ENCODE measurements at regions not wholly inside any gene's neighbourhood (a gene's known extent, or its start where the extent isn't known, plus 50 kb on each side); places are given as distances from the start of the nearest gene placed in this dataset.
A peak's percentile ranks its signal among the peaks of the same experiment; 100 is the strongest.

- DNase-seq (peak; percentile 70 to 76), FAIRE-seq (no peak)
- Histone ChIP-seq H3K27me3 (ENCODE audit: control insufficient read depth in 3 of 3, insufficient read depth in 3 of 3, low read length in 3 of 3) (no peaks in the 10 kb centered on the region), H3K27ac (ENCODE audit: low read depth in 1 of 3, low read length in 2 of 3) (peak overlapping the region; percentile 23 to 99 (median 95)), H3K4me1 (ENCODE audit: control insufficient read depth in 3 of 3, insufficient read depth in 2 of 3, low read depth in 1 of 3, low read length in 2 of 3) (peaks cover 5 to 42% (median 14%) of the 10 kb centered on the region in 3 donors), H3K9me3 (ENCODE audit: control insufficient read depth in 2 of 2, insufficient read depth in 1 of 2, low read depth in 1 of 2, low read length in 1 of 2) (no peaks in the 10 kb centered on the region), H3K4me3 (ENCODE audit: low read depth in 1 of 3, low read length in 3 of 3) (no peak overlapping the region), H3K36me3 (ENCODE audit: control insufficient read depth in 3 of 3, insufficient read depth in 2 of 3, low read depth in 1 of 3, low read length in 3 of 3) (no peaks in the 10 kb centered on the region)
- 33 to 54% (median 53%) methylated on average over 6 of the region's 6 CpGs for WGBS, 3 donors
Measured at GRCh38 chr14:31945701-31946100, 131.4 kb upstream of the ARHGAP5 start.

GRCh38 chr14:31947076-31947475 lies 130.0 kb upstream of the ARHGAP5 start:
- H3K9me3 ChIP-seq (ENCODE audit: control insufficient read depth in 2 of 2, insufficient read depth in 1 of 2, low read depth in 1 of 2, low read length in 1 of 2), result no peaks in the 10 kb centered on the region
- 86 to 91% (median 88%) methylated on average over 7 of the region's 7 CpGs for WGBS, 3 donors

GRCh38 chr14:31947680-31948595 lies 129.2 kb upstream of the ARHGAP5 start:
- Histone ChIP-seq H3K4me3 (ENCODE audit: low read depth in 1 of 3, low read length in 3 of 3) (no peak overlapping the region), H3K27ac (ENCODE audit: low read depth in 1 of 3, low read length in 2 of 3) (no peak overlapping the region), H3K36me3 (ENCODE audit: control insufficient read depth in 3 of 3, insufficient read depth in 2 of 3, low read depth in 1 of 3, low read length in 3 of 3) (no peaks in the 10 kb centered on the region), H3K27me3 (ENCODE audit: control insufficient read depth in 3 of 3, insufficient read depth in 3 of 3, low read length in 3 of 3) (no peaks in the 10 kb centered on the region), H3K9me3 (ENCODE audit: control insufficient read depth in 2 of 2, insufficient read depth in 1 of 2, low read depth in 1 of 2, low read length in 1 of 2) (no peaks in the 10 kb centered on the region), H3K4me1 (ENCODE audit: control insufficient read depth in 3 of 3, insufficient read depth in 2 of 3, low read depth in 1 of 3, low read length in 2 of 3) (peaks cover 5 to 51% (median 10%) of the 10 kb centered on the region in 3 donors)
- DNase-seq, result no peak
- 78 to 88% (median 79%) methylated on average over 5 of the region's 5 CpGs for WGBS, 3 donors
- FAIRE-seq, result no peak

More at GRCh38 chr14:31947076-31947475, 130.0 kb upstream of the ARHGAP5 start:
- no peaks in the 10 kb centered on the region for H3K27me3 ChIP-seq (ENCODE audit: control insufficient read depth in 3 of 3, insufficient read depth in 3 of 3, low read length in 3 of 3)
- H3K36me3 ChIP-seq (ENCODE audit: control insufficient read depth in 3 of 3, insufficient read depth in 2 of 3, low read depth in 1 of 3, low read length in 3 of 3), result no peaks in the 10 kb centered on the region
- FAIRE-seq (no peak), DNase-seq (no peak)
- peaks cover 5 to 51% (median 10%) of the 10 kb centered on the region in 3 donors for H3K4me1 ChIP-seq (ENCODE audit: control insufficient read depth in 3 of 3, insufficient read depth in 2 of 3, low read depth in 1 of 3, low read length in 2 of 3)
- H3K27ac ChIP-seq (ENCODE audit: low read depth in 1 of 3, low read length in 2 of 3), result no peak overlapping the region
- H3K4me3 ChIP-seq (ENCODE audit: low read depth in 1 of 3, low read length in 3 of 3), result no peak overlapping the region

GRCh38 chr14:31949709-31950108 lies 127.4 kb upstream of the ARHGAP5 start:
- 52 to 86% (median 55%) methylated on average over 1 of the region's 1 CpG for WGBS, 3 donors
- DNase-seq (no peak), FAIRE-seq (no peak)
- Histone ChIP-seq H3K4me1 (ENCODE audit: control insufficient read depth in 3 of 3, insufficient read depth in 2 of 3, low read depth in 1 of 3, low read length in 2 of 3) (peaks cover 3 to 37% (median 5%) of the 10 kb centered on the region in 3 donors), H3K27me3 (ENCODE audit: control insufficient read depth in 3 of 3, insufficient read depth in 3 of 3, low read length in 3 of 3) (no peaks in the 10 kb centered on the region), H3K27ac (ENCODE audit: low read depth in 1 of 3, low read length in 2 of 3) (no peak overlapping the region), H3K4me3 (ENCODE audit: low read depth in 1 of 3, low read length in 3 of 3) (no peak overlapping the region), H3K36me3 (ENCODE audit: control insufficient read depth in 3 of 3, insufficient read depth in 2 of 3, low read depth in 1 of 3, low read length in 3 of 3) (no peaks in the 10 kb centered on the region), H3K9me3 (ENCODE audit: control insufficient read depth in 2 of 2, insufficient read depth in 1 of 2, low read depth in 1 of 2, low read length in 1 of 2) (no peaks in the 10 kb centered on the region)

- Histone ChIP-seq H3K4me1 (ENCODE audit: control insufficient read depth in 3 of 3, insufficient read depth in 2 of 3, low read depth in 1 of 3, low read length in 2 of 3) (peaks cover 3 to 31% (median 5%) of the 10 kb centered on the region in 3 donors), H3K9me3 (ENCODE audit: control insufficient read depth in 2 of 2, insufficient read depth in 1 of 2, low read depth in 1 of 2, low read length in 1 of 2) (no peaks in the 10 kb centered on the region), H3K4me3 (ENCODE audit: low read depth in 1 of 3, low read length in 3 of 3) (no peak overlapping the region), H3K27ac (ENCODE audit: low read depth in 1 of 3, low read length in 2 of 3) (peak overlapping the region in 2 of 3 donors; percentile 18 to 55), H3K27me3 (ENCODE audit: control insufficient read depth in 3 of 3, insufficient read depth in 3 of 3, low read length in 3 of 3) (no peaks in the 10 kb centered on the region), H3K36me3 (ENCODE audit: control insufficient read depth in 3 of 3, insufficient read depth in 2 of 3, low read depth in 1 of 3, low read length in 3 of 3) (no peaks in the 10 kb centered on the region)
- FAIRE-seq, result no peak
- 69 to 83% (median 78%) methylated on average over 7 of the region's 7 CpGs for WGBS, 3 donors
- no peak for DNase-seq
Measured at GRCh38 chr14:31950331-31950730, 126.8 kb upstream of the ARHGAP5 start.

- H3K27ac ChIP-seq (ENCODE audit: low read depth in 1 of 3, low read length in 2 of 3), result peak overlapping the region in 2 of 3 donors; percentile 18 to 55
- 34 to 47% (median 39%) methylated on average over 18 to 19 of the region's 19 CpGs for WGBS, 3 donors
- peak; percentile 72 to 77 for DNase-seq
Measured at GRCh38 chr14:31950764-31951637, 126.1 kb upstream of the ARHGAP5 start.

GRCh38 chr14:31951638-31951964 lies 125.5 kb upstream of the ARHGAP5 start:
- DNase-seq (no peak), FAIRE-seq (no peak)
- Histone ChIP-seq H3K4me3 (ENCODE audit: low read depth in 1 of 3, low read length in 3 of 3) (no peak overlapping the region), H3K4me1 (ENCODE audit: control insufficient read depth in 3 of 3, insufficient read depth in 2 of 3, low read depth in 1 of 3, low read length in 2 of 3) (peaks cover 3 to 19% (median 5%) of the 10 kb centered on the region in 3 donors), H3K36me3 (ENCODE audit: control insufficient read depth in 3 of 3, insufficient read depth in 2 of 3, low read depth in 1 of 3, low read length in 3 of 3) (no peaks in the 10 kb centered on the region), H3K9me3 (ENCODE audit: control insufficient read depth in 2 of 2, insufficient read depth in 1 of 2, low read depth in 1 of 2, low read length in 1 of 2) (no peaks in the 10 kb centered on the region), H3K27ac (ENCODE audit: low read depth in 1 of 3, low read length in 2 of 3) (no peak overlapping the region), H3K27me3 (ENCODE audit: control insufficient read depth in 3 of 3, insufficient read depth in 3 of 3, low read length in 3 of 3) (no peaks in the 10 kb centered on the region)
- WGBS, 3 donors, result 72 to 83% (median 77%) methylated on average over 4 of the region's 4 CpGs

More at GRCh38 chr14:31950764-31951637, 126.1 kb upstream of the ARHGAP5 start:
- Histone ChIP-seq H3K36me3 (ENCODE audit: control insufficient read depth in 3 of 3, insufficient read depth in 2 of 3, low read depth in 1 of 3, low read length in 3 of 3) (no peaks in the 10 kb centered on the region), H3K27me3 (ENCODE audit: control insufficient read depth in 3 of 3, insufficient read depth in 3 of 3, low read length in 3 of 3) (no peaks in the 10 kb centered on the region), H3K4me1 (ENCODE audit: control insufficient read depth in 3 of 3, insufficient read depth in 2 of 3, low read depth in 1 of 3, low read length in 2 of 3) (peaks cover 3 to 24% (median 5%) of the 10 kb centered on the region in 3 donors), H3K4me3 (ENCODE audit: low read depth in 1 of 3, low read length in 3 of 3) (no peak overlapping the region), H3K9me3 (ENCODE audit: control insufficient read depth in 2 of 2, insufficient read depth in 1 of 2, low read depth in 1 of 2, low read length in 1 of 2) (no peaks in the 10 kb centered on the region)
- FAIRE-seq, result no peak

GRCh38 chr14:31952573-31952972 lies 124.5 kb upstream of the ARHGAP5 start:
- WGBS, 3 donors, result 84 to 96% (median 88%) methylated on average over 1 of the region's 1 CpG
- no peaks in the 10 kb centered on the region for H3K36me3 ChIP-seq (ENCODE audit: control insufficient read depth in 3 of 3, insufficient read depth in 2 of 3, low read depth in 1 of 3, low read length in 3 of 3)
- no peak overlapping the region for H3K27ac ChIP-seq (ENCODE audit: low read depth in 1 of 3, low read length in 2 of 3)
- H3K4me1 ChIP-seq (ENCODE audit: control insufficient read depth in 3 of 3, insufficient read depth in 2 of 3, low read depth in 1 of 3, low read length in 2 of 3), result peaks cover 3 to 19% (median 5%) of the 10 kb centered on the region in 3 donors
- no peaks in the 10 kb centered on the region for H3K27me3 ChIP-seq (ENCODE audit: control insufficient read depth in 3 of 3, insufficient read depth in 3 of 3, low read length in 3 of 3)
- no peak for FAIRE-seq
- no peaks in the 10 kb centered on the region for H3K9me3 ChIP-seq (ENCODE audit: control insufficient read depth in 2 of 2, insufficient read depth in 1 of 2, low read depth in 1 of 2, low read length in 1 of 2)
- DNase-seq, result no peak
- no peak overlapping the region for H3K4me3 ChIP-seq (ENCODE audit: low read depth in 1 of 3, low read length in 3 of 3)

Data from small intestine (tissue), 7 donors.